Ramos (cell line): ENCODE measurements at regions not wholly inside any gene's neighbourhood (a gene's known extent, or its start where the extent isn't known, plus 50 kb on each side); places are given as distances from the start of the nearest gene placed in this dataset.

Experiments
- in situ Hi-C: fragments of 300-500 bp; cut with MboI; formaldehyde crosslinking; loops from one replicate; pipeline ENCODE4 v1.14.3; 2022; ENCODE audit warnings: low sequenced_read_pairs; ENCODE audit not compliant: unreplicated experiment

DNA sequence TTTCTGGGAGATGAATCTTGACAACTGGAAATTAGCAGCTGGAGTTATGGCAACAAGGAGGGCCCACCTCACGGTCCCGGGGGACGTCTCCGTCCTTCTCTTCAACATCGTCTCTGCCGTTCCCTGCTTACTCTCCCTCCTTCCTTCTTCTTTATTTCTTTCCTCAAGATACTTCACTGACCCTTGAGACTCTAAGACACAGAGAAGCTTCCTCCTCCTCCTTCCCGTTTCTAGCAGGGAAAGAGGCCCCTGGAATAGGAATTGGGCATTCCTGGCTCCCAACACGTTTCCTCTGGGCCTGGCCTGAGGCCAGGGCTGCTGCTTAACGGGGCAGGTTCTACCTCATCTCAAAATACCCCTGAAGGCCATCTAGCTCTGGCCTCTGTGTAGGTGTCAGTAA is 189.9 kb upstream of the GMDS start:
- in situ Hi-C loops, result no loop called here

GRCh38 chr6:2434912-2435311 is 189.5 kb upstream of the GMDS start:
- in situ Hi-C loops, result no loop called here

GRCh38 chr6:2434116-2434515 is 188.7 kb upstream of the GMDS start:
- in situ Hi-C loops, result no loop called here

- in situ Hi-C loops, result no loop called here
Observed at GRCh38 chr6:2433711-2434110, 188.3 kb upstream of the GMDS start.

DNA sequence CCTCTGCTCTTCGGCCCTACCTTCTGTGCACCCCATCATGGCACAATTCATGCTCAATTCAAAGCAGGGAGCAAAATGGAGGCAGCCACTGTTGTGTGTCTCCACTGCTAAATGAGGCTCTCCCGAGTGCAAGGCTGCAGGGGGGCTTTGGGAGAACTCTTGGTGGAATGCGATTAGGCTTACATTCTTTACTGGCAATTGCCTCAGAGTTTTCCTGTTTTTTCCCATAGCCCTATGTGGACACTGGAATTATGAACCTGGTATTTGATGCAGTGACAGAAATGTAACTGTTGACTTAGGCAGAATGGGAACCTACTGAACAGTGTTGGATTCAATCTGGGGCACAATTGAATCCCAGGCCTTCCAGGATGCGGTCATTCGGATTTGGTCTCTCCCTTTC is 187.9 kb upstream of the GMDS start:
- in situ Hi-C loops, result no loop called here

DNA sequence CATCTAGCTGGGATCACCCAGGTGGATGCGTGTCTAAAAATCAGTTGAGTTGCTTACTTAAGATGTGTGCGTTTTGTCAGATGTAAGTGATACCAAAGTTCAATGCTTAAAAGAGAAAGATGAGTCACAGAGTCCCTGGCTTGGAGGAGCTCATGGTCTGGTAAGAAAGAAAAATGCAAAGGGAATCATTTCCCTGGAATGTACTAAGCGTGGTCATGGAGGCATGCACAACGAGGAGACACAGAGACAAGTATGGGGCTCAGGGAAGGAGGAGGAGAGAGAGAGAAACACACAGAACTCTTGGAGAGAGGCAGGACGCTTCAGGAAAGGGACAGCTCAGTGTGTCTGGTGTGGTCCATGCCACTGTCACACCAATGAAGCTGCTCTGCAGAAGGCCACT is 186.9 kb upstream of the GMDS start:
- in situ Hi-C loops, result no loop called here

DNA sequence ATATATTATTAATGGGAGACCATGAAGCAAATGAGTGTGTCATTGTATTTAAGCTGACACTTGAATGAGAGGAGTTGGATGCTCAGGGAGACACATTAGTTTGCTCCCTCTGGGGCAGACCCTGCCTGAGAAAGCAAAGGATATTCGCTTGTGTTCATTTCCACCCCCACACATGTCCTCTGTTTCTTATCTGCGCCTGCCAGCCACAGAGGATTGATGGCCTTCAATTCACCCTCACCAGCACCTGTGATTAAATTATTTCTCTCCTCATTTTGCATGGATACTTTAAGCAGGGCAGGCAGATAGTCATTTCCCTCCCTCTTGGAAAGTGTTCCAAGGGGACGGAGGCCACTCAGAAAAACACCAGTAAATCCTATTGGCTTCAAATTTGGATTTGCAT is 185.2 kb upstream of the GMDS start:
- in situ Hi-C loops, result no loop called here

DNA sequence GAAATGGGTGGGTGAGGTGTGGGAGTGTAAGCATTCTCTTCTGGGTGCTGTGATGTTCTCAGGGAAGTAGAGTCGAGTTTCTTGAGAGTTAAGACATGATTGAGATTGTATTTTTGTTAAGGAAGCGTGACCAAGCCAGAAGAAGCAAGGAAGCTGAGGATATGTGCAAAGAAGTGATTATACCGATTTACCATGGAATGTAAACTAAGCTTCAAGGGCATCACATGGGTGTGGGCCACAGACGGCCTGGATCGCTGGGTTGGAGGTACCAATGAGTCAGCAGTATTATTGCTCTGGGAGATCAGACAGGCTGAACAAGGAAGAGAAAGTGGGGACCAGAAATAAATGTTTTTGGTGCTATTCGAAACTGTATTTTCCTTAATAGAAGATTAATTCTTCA is 184.1 kb upstream of the GMDS start:
- in situ Hi-C loops, result no loop called here

DNA sequence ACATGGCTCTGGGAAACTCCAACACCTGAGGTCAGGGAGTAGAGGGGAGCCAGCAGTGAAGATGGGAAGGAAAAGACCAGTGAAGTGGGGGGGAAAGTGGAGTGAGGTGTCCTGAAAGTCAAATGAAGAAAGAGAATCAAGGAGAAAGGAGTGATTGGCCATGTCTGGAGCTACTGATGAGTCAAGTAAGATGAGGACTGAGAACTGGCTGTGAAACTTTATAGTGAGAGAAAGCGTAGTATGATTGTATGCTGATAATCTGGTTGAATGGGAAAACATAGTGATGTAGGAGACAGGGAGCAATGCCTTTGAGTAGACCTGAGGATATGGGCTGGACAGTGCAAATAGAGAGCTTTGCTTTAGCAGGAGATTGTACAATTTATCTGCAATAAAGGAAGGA is 183.6 kb upstream of the GMDS start:
- in situ Hi-C loops, result no loop called here

DNA sequence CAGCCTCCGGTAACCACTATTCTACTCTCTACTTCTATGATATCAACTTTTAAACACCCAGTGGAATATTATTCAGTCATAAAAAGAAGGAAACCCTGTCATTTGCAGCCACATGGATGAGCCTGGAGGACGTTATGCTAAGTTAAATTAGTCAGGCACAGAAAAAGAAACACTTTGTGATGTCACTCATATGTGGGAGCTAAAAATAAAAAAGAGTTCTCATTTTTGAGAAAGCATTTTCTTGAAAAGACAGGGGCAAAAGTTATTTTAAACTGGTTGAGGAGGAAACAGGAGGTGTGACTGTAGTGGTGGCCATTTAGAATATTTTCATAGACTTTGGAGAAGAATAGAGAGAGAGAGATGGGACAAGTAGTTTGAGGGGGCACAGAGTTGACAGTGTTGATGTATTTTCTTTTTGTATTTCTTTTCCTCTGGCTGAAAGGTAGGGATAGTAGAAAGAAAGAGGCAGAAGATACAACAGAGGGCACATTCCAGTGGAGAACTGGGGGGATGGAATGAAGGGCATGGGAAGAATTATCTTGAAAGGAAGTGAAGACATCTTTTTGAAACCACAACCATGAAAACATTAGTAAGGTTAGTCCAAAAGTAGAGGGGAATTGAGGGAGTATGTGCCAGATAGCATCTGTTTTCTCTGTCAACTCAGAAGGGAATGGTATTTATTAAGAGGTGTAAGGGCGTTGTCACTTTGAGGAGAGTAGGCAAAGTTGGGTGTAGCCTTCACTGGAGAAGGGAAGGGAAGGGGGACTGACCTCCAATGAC is 181.3 kb upstream of the GMDS start:
- in situ Hi-C loops, result no loop called here

DNA sequence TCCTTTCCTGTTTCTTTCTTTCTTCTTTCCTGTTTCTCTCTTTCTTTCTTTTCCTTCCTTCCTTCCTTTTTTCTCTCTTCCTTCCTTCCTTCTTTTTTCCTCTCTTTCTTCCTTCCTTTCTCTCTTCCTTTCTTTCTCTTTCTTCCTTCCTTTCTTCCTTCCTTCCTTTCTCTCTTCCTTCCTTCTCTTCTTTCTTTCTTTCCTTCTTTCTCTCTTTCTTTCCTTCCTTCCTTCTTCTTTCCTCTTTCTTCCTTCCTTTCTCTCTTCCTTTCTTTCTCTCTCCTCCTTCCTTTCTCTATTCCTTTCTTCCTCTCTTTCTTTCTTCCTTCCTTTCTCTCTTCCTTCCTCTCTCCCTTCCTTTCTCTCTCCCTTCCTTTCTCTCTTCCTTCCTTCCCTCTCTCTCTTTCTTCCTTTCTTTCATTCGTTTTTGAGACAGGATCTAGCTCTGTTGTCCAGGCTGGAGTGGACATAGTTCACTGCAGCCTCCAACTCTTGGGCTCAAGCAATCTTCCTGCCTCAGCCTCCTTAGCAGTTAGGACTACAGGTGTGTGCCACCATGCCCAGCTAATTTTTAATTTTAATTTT is 170.8 kb upstream of the GMDS start:
- in situ Hi-C loops, result no loop called here

DNA sequence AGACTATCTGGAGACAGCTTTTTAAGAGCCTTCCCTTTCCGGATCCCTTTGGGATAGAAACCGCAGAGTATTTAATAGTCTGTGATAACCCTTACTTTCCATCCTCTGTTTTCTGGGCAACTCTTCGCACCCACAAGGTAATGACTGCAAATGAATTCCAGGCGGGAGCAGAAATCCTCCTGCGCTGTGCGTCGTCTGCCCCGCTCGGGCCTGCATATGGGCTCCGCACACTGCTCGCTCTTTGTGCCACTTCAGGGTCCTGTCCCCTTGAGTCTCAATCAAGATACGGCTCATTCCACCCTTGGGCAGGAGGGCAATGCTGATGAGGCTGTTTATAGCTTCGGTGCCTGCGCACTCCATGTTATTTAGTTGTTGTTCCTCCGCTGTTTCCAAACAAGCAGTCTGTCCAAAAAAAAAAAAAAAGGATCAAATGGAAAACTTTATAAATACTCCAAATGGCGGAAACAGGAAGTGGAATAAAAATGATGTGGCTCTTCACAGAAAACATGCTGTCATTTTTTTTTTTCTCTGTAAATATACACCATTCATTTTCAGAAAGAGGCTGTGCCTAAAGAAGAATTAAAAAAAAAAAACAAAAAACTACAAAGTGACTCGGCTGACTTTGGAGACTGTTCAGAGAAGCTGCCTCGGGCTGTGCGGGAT is 169.6 kb upstream of the GMDS start:
- in situ Hi-C loops, result no loop called here

DNA sequence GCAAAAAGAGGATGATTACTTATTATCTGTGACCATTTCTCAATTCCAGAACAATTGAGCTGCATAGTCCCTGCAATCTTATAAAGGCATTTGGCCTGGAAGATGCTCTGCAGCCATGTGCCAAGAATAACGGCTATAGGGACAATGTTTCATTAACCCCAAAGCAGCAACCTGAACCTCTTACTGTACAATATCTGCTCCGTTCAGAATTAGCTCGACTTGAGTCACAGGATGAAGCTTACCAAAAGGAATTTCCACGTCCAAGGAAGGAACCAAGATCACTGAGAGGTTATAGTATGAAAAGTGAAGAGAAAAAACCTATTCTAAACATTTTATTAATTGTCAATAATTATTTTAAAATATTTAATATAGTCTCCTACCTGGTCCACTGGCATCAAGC is 167.3 kb upstream of the GMDS start:
- in situ Hi-C loops, result no loop called here

DNA sequence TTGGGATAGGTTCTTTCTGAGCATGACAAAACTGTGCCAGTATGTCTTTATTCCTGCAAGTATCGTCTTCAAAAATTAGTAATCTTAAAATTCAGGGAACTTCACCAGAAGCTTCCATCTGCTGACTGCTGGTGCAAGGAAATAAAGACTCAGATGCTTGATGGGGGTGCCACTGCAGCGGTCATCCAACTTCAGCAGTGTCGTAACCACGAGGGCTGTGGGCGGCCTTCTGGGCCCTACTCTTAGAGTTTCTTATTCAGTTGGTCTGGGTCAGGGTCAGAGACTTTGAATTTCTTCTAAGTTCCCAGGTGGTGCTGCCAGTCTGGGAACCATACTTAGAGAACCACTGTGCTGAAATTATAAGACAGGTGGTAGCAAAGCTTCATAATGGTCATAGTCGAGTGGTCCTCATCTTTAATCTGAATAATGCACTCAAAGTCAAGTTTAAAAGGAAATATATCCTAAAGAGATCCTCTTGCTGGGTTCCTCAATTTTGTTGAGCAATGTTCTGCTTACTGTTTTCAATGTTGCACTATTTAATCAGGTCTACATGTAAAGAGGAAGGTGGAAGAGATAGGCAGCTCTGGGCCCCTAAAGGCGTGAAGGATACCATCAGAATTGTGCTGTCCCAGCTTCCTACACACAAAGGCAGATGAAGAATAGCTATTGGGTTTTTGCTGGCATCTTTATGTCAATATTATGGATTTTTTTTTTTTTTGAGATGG is 165.4 kb upstream of the GMDS start:
- in situ Hi-C loops, result no loop called here

GRCh38 chr6:2407525-2407924 is 162.1 kb upstream of the GMDS start:
- in situ Hi-C loops, result no loop called here

- in situ Hi-C loops, result no loop called here
Observed at GRCh38 chr6:2404211-2404929, 159.0 kb upstream of the GMDS start.

GRCh38 chr6:2403546-2403945 is 158.1 kb upstream of the GMDS start:
- in situ Hi-C loops, result no loop called here

- in situ Hi-C loops, result no loop called here
Observed at GRCh38 chr6:2396846-2397630, 151.6 kb upstream of the GMDS start.

GRCh38 chr6:2396042-2396657 is 150.7 kb upstream of the GMDS start:
- in situ Hi-C loops, result no loop called here
